Stimulated activated naive CD8-positive, alpha-beta T cell treated with anti-CD3 and anti-CD28 coated beads, Interleukin-15, amount 100 ng/mL, for 72 hours (primary cell): ENCODE measurements at regions not wholly inside any gene's neighbourhood (a gene's known extent, or its start where the extent isn't known, plus 50 kb on each side); places are given as distances from the start of the nearest gene placed in this dataset.

ENCODE experiments used
- ATAC-seq: fragments of 150-1000 bp; cut with Tn5 transposase; 2 replicates; pipeline ENCODE4 v1.10.0; 2021; ENCODE audit warnings: mild to moderate bottlenecking, moderate library complexity
- DNase-seq, 2 donors: peaks; one replicate each; pipeline ENCODE4 v3.0.0; 2021 to 2022
- H3K27ac Mint-ChIP-seq, 2 donors: one replicate each; pipeline ENCODE4 v1.8.0; 2022; ENCODE audit warnings: mild to moderate bottlenecking in 2 of 2, mixed read lengths in 2 of 2, moderate library complexity in 2 of 2
- H3K27me3 Mint-ChIP-seq: one replicate; pipeline ENCODE4 v1.8.0; 2022; ENCODE audit warnings: mixed read lengths
- H3K4me1 Mint-ChIP-seq: one replicate; pipeline ENCODE4 v1.8.0; 2022; ENCODE audit warnings: mild to moderate bottlenecking, mixed read lengths
- H3K4me3 Mint-ChIP-seq, 2 donors: one replicate each; pipeline ENCODE4 v1.8.0; 2022; ENCODE audit warnings: mild to moderate bottlenecking in 2 of 2, mixed read lengths in 2 of 2, moderate library complexity in 1 of 2
- H3K9me3 Mint-ChIP-seq, 2 donors: one replicate each; pipeline ENCODE4 v1.8.0; 2022; ENCODE audit warnings: mixed read lengths in 2 of 2

DNA sequence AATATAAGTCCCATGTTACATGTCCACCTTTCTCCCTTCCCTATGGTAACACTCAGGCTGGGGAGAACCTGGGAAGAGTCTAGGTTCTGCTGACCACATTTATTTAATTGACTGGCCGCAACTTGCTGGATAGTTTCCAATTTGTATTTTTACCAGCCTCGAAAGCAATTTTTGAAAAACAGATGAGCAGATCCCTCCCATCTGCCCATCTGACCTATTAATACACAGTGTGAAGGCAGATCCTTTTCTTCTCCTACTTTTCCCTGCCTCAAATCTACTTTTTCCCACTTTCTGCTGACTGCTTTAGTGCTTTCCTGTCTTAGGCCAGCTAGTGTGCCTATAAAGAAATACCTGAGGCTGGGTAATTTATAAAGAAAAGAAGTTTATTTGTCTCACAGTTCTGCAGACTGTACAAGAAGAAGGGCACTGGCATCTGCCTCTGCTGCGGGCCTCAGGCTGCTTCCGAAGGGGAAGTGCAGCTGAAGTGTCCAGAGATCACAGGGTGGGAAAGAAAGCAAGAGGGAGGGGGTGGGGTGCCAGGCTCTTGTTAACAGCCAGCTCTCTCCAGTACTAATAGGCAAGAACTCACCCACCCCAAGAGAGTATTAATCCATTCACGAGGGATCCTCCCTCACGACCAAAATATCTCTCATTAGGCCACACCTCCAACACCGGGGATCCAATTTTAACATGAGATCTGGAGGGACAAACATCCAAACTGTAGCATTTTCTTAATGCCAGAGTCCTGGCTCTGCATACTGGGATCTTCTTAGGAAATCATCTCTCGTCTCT, 336.0 kb upstream of the IGFBP3 start:
- H3K27ac Mint-ChIP-seq, result no peak overlapping the region
- H3K4me1 Mint-ChIP-seq, result no peaks in the 10 kb centered on the region
- H3K4me3 Mint-ChIP-seq, result no peak overlapping the region
- ATAC-seq (no peak), DNase-seq (no peak)
- peaks cover 0 to 30% of the 10 kb centered on the region in 2 donors for H3K9me3 Mint-ChIP-seq
- H3K27me3 Mint-ChIP-seq, result no peaks in the 10 kb centered on the region

DNA sequence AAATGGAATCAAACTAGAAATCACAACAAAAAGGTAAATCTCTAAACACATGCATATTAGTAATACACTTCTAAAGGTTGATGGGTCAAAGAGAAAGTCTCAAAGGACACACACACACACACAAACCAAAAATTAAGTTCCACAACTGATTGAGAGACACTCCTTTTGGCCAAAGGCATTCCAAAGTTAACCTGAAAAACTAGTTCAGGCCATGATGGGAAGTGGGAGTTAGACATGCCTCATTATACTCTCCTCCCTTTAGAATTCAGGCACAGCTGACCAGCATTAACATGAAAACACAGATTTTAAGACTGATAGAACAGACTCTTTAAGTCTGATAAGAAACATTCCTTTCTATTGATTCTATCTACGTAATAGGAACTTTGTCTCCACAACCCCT, 332.4 kb upstream of the IGFBP3 start:
- Mint-ChIP-seq H3K27me3 (peaks cover 3% of the 10 kb centered on the region), H3K27ac (no peak overlapping the region), H3K4me3 (no peak overlapping the region), H3K9me3 (no peaks in the 10 kb centered on the region), H3K4me1 (no peaks in the 10 kb centered on the region)
- DNase-seq, result no peak
- no peak for ATAC-seq

DNA sequence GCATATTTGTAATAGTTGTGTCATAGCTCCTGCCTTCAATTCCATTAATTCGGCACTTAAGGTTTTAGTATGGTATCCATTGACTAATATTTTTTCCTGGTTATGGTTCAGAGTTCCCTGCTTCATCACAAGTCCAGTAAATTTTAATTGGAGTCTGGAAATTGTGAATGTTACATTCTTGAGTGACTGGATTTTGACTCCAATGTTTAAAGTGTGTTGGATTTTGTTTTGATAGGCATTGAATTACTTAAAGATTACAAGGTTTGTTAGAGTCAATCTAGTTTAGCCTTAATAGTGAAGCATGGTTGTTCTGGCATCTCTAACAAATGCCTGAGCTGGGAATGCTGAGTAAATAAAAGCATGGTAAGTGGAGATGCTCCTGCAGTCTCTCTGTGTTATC, 326.6 kb upstream of the IGFBP3 start:
- Mint-ChIP-seq H3K9me3 (no peaks in the 10 kb centered on the region), H3K27ac (no peak overlapping the region), H3K4me3 (no peak overlapping the region), H3K27me3 (peaks cover 10% of the 10 kb centered on the region), H3K4me1 (no peaks in the 10 kb centered on the region)
- no peak for ATAC-seq
- DNase-seq, result no peak

DNA sequence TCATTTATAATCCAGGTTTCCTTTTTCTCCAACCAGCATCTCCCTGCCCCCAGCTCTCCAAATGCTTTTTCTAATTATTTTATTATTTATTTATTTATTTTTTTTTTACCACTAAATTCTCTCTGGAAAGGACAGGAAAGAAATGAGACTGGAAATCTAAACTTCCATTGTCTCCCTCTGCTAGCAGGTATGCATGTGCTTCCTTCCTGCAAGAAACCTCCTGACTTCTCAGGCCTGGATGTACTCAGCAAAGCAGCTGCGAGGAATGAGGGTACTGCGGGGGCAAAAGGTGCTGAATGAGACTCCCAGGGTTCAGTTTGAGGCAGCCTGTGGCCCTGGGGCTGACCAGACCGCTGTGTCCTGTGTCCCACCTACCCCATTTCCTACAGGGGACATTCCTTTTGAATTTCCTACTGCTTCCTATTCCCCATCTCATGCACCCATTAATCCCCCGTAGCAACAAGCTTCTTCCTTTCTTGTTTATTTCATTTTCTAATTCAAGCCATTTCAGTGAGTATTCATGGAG, 324.6 kb upstream of the IGFBP3 start:
- ATAC-seq (no peak), DNase-seq (no peak)
- H3K9me3 Mint-ChIP-seq, result no peaks in the 10 kb centered on the region
- H3K4me1 Mint-ChIP-seq, result no peaks in the 10 kb centered on the region
- H3K27me3 Mint-ChIP-seq, result peaks cover 10% of the 10 kb centered on the region
- no peak overlapping the region for H3K4me3 Mint-ChIP-seq
- H3K27ac Mint-ChIP-seq, result no peak overlapping the region

DNA sequence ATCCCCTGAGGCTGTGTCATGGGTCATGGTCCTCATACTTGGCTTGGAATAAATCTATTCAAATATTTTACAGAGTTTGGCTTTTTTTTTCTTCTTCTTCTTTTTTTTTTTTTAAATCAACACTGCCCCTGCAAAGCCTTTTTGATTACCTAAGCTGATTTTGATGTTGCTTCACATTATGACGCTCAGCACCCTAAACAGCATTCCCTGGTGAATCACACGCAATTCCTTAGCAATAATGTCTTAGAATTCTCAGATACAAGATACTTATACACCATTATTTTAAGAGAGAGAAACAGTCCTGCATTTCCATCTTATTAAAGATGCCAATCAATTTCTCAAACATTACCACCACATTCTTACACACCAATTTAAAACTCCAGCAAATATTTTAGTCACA, 323.7 kb upstream of the IGFBP3 start:
- Mint-ChIP-seq H3K27me3 (peaks cover 10% of the 10 kb centered on the region), H3K4me3 (no peak overlapping the region), H3K9me3 (no peaks in the 10 kb centered on the region), H3K4me1 (no peaks in the 10 kb centered on the region), H3K27ac (no peak overlapping the region)
- no peak for ATAC-seq
- DNase-seq, result no peak

DNA sequence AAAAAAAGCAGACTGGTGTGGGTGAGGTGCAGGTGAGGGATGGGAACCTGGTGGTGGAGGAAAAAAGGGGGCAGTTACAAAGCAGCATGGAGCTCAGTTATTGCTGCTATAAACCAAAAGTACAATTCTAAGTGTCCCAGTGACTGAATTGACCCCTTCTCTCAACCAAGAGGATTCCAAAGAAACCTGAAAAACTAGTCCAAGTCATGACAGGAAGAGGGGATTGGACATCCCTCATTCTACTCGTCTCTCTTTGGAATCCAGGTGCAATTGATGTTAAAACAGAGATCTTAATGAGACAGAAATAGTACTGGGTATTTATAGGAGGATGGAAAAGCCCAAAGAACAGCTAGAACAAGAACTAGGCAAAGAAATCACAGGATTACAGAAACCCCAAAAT, 322.3 kb upstream of the IGFBP3 start:
- Mint-ChIP-seq H3K9me3 (no peaks in the 10 kb centered on the region), H3K4me1 (no peaks in the 10 kb centered on the region), H3K27me3 (peaks cover 7% of the 10 kb centered on the region), H3K27ac (no peak overlapping the region), H3K4me3 (no peak overlapping the region)
- no peak for DNase-seq
- no peak for ATAC-seq

DNA sequence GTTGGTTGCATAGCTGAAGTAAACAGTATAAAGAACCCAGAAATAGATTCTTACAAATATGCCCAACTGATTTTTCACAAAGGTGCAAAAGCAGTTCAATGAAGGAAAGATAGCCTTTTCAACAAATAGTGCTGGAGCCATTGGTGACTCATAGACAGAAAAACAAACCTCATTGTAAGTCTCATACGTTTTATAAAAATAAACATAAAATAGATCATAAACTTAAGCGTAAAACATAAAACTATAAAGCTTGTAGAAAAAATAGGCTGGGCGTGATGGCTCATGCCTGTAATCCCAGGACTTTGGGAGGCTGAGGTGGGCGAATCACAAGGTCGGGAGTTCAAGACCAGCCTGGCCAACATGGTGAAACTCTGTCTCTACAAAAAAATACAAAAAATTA, 318.8 kb upstream of the IGFBP3 start:
- ATAC-seq, result no peak
- Mint-ChIP-seq H3K27me3 (peaks cover 10% of the 10 kb centered on the region), H3K27ac (no peak overlapping the region), H3K9me3 (no peaks in the 10 kb centered on the region), H3K4me3 (no peak overlapping the region), H3K4me1 (no peaks in the 10 kb centered on the region)
- DNase-seq, result no peak

DNA sequence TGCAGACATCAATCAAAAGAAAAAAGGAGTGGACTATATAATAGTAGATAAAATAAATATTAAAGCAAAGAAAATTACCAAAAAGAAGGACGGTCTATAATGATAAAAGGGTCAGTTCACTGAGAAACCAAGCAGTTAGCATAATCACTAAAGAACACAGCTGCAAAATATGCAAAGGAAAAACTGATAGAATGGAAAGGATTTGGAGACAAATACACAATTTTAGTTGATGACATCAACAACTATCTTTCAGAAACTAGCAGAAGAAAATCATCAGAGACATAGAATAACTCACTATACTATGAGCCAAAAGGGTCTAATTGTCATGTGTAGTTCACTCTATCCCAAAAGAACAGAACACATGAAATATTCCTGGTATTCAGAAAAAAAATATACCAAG, 316.4 kb upstream of the IGFBP3 start:
- DNase-seq, result no peak
- H3K4me3 Mint-ChIP-seq, result no peak overlapping the region
- no peak overlapping the region for H3K27ac Mint-ChIP-seq
- H3K4me1 Mint-ChIP-seq, result no peaks in the 10 kb centered on the region
- ATAC-seq, result no peak
- H3K27me3 Mint-ChIP-seq, result peaks cover 10% of the 10 kb centered on the region
- H3K9me3 Mint-ChIP-seq, result no peaks in the 10 kb centered on the region

DNA sequence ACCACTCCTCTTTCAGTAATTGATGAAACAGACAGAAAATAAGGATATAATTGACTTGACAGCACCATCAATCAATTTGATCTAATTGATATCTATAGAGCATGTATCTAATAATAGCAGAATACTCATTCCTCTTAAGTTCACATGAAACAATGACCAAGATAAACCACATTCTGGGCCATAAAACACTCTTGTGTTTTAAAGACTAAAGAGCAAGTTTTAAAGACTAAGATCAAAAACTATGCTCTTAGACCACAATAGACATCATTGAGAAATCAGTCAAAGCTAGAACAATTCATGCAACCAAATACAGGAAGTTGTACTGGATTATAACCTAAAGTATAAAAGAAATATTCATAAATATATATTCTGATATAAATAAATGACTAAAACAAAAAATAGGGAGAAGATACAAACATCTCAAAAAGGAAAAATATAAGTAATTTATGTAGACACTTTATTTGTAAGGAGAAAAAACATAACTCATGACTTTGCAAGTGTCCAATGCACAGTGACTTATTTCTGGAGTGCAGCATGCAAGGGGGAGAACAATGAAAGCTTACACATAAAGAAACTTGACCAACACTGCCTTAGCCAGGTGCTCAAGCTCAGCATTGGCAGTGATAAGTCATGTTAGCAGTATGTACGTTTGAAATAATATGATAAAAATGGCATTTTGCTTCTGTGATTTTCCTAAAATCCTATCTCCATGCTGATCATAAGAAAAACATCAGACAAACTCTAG, 312.7 kb upstream of the IGFBP3 start:
- H3K27me3 Mint-ChIP-seq, result peaks cover 10% of the 10 kb centered on the region
- H3K27ac Mint-ChIP-seq, result no peak overlapping the region
- no peak for ATAC-seq
- no peak overlapping the region for H3K4me3 Mint-ChIP-seq
- no peaks in the 10 kb centered on the region for H3K4me1 Mint-ChIP-seq
- H3K9me3 Mint-ChIP-seq, result peaks cover 0 to 6% of the 10 kb centered on the region in 2 donors
- no peak for DNase-seq

DNA sequence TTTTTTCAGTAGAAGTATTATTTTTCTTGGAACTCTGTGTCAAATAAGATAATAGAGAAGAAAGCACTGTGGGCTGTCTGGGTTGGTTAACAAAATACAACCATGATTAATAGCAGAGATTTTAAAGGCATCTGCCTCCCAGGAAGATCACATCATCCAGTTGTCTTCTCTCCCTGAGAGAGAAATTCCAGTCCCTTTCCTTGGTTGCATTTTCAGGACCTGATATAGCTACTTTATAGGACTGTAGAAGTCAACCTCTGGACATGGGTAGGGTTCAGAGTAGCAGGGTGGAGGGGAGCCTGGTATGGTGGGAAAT, 309.9 kb upstream of the IGFBP3 start:
- no peak for DNase-seq
- Mint-ChIP-seq H3K4me3 (no peak overlapping the region), H3K27ac (no peak overlapping the region), H3K4me1 (no peaks in the 10 kb centered on the region), H3K9me3 (peaks cover 0 to 6% of the 10 kb centered on the region in 2 donors), H3K27me3 (peaks cover 1% of the 10 kb centered on the region)
- no peak for ATAC-seq

DNA sequence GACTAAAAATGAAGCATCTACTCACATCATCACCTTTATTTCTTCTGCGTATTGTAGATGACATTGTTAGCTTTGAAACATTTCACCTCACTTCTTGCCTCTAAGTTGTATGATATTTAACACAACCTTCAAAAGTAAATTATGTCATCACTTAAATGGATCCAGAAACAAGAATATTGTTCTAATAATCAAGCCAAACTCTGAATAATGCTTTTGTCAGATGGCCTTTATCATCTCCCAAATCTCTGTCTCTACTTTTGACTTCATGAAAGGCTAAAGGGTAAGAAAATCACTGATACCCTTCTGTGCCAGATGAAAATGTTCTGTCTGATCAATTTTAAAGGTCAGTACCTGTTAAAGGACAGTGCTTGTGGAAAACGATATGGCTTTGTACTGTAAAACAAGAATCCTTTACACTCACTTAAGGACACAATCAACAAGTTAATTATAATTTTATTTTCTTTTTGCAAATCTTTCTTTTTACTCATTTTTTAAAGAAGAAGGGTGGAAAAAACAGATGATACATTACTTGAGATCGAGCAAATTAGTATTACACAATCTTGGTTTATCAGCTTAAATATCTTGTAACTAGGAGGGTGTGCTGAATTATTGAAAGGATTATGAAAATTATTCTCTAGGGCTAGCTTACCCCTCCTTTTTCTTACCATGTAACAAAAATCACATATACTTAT, 309.4 kb upstream of the IGFBP3 start:
- no peaks in the 10 kb centered on the region for H3K27me3 Mint-ChIP-seq
- peaks cover under 1 to 7% of the 10 kb centered on the region in 2 donors for H3K9me3 Mint-ChIP-seq
- no peak overlapping the region for H3K4me3 Mint-ChIP-seq
- no peak for ATAC-seq
- no peak overlapping the region for H3K27ac Mint-ChIP-seq
- no peaks in the 10 kb centered on the region for H3K4me1 Mint-ChIP-seq
- no peak for DNase-seq

DNA sequence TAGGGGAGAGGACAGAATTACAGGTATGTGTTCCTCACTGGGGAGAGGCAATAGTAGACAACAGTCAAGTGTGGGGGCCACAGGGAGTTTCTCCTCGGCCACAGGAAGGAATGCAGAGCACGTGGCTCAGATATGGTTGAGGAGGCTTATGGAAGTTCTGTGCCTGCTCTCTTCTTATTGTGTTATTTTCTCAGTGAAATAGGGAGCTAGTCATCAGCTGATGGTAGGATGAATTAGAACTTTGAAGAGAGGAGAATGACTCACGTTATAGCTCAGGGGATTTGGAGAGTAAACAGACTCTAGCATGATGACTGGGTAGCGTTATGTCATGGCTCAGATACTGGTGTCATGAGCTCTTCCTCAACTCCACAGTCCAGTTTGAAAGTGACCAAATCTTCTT, 308.3 kb upstream of the IGFBP3 start:
- Mint-ChIP-seq H3K4me1 (no peaks in the 10 kb centered on the region), H3K4me3 (no peak overlapping the region)

DNA sequence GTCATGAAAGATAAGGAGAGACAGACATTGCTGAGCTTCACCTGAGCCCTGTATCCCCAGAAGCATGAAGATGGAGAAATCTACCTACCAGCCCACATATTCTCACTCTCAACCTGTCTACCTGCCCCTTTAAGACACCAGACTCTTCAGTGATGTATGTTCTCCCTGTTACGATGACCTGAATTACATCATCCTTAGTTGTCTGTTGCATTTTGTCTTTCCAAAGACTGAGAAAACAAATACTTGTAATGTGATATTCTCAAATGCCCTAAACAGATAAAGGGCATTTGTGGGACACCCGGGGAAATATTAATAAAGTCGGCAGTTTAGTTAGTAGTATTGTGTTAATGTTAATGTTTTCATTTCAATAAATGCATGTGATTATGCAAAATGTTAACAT, 305.8 kb upstream of the IGFBP3 start:
- Mint-ChIP-seq H3K9me3 (peaks cover 12 to 21% of the 10 kb centered on the region in 2 donors), H3K4me1 (no peaks in the 10 kb centered on the region), H3K4me3 (no peak overlapping the region), H3K27me3 (no peaks in the 10 kb centered on the region), H3K27ac (no peak overlapping the region)
- ATAC-seq, result no peak
- DNase-seq, result no peak

More for the DNA sequence above, 308.3 kb upstream of the IGFBP3 start:
- no peaks in the 10 kb centered on the region for H3K27me3 Mint-ChIP-seq
- DNase-seq (no peak), ATAC-seq (no peak)
- H3K9me3 Mint-ChIP-seq, result peaks cover 7 to 12% of the 10 kb centered on the region in 2 donors
- no peak overlapping the region for H3K27ac Mint-ChIP-seq

DNA sequence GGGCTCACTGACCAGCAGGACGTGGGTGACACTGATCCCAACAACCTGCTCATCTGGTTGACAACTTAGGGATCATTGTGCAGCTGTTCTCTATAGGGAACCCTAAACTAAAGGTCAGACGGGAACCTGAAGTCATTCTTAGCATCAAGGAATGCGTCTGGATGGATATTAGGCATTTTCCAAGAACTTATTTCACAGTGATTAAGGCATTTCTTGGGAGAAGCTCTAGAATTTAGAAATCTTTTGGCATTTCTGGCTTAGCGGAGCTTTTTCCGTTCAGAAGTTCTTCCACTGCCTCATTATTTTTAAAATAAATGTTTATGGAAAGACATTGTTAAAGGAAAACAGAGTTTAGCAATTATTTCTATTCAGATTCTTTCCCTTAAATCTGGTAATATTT, 303.3 kb upstream of the IGFBP3 start:
- no peak for ATAC-seq
- no peak for DNase-seq

DNA sequence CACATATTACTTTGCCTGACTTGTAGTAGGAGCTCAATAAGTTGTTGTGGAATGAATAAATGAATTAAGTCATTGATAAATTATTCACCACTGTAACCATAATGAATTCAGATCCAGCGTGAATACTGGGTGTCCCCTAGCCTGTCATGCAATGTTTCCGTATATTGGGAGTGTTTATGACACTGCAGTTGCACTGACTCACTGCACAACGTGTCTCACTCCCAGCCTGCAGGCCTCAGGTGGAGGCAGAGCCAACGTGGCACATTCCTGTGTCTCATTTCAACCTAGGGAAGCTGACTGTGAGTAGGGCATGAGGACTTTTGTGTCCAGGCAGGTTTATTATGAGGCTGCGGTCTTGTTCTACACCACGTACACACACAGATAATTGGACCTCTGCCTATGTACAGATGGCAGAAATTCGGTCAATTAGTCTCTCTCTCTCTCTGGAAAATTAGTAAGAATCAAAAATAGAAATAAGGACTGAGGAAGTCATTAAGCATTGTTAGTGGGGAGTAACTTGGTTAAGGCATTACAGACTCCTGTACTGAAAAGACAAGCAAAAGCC, 299.1 kb upstream of the IGFBP3 start:
- Mint-ChIP-seq H3K27me3 (no peaks in the 10 kb centered on the region), H3K4me1 (no peaks in the 10 kb centered on the region), H3K9me3 (peaks cover 7 to 24% of the 10 kb centered on the region in 2 donors), H3K4me3 (no peak overlapping the region), H3K27ac (no peak overlapping the region)
- ATAC-seq, result no peak
- no peak for DNase-seq

More for the DNA sequence above, 303.3 kb upstream of the IGFBP3 start:
- H3K27me3 Mint-ChIP-seq, result no peaks in the 10 kb centered on the region
- H3K4me3 Mint-ChIP-seq, result no peak overlapping the region
- H3K9me3 Mint-ChIP-seq, result peaks cover 11 to 21% of the 10 kb centered on the region in 2 donors
- H3K4me1 Mint-ChIP-seq, result no peaks in the 10 kb centered on the region
- no peak overlapping the region for H3K27ac Mint-ChIP-seq
